DOHH2 (cell line): ENCODE measurements at regions not wholly inside any gene's neighbourhood (a gene's known extent, or its start where the extent isn't known, plus 50 kb on each side); places are given as distances from the start of the nearest gene placed in this dataset.

Experiments
- H3F3A ChIP-seq: fragments of 200-600 bp; sonication (generic), shearing (Covaris generic); 2 replicates; pipeline ENCODE4 v1.6.0; 2016; ENCODE audit warnings: antibody characterized with exemption, mild to moderate bottlenecking; ENCODE audit not compliant: control insufficient read depth, insufficient read depth
- H3K27ac ChIP-seq: fragments of 200-600 bp; sonication (generic); 2 replicates; pipeline ENCODE4 v1.5.1; 2014; ENCODE audit warnings: low read depth, mild to moderate bottlenecking, low read length, moderate library complexity
- H3K27me3 ChIP-seq: fragments of 200-600 bp; sonication (generic); 2 replicates; pipeline ENCODE4 v1.6.1; 2014; ENCODE audit warnings: mild to moderate bottlenecking, low read length, mixed read lengths; ENCODE audit not compliant: control insufficient read depth
- H3K36me3 ChIP-seq: fragments of 200-600 bp; sonication (generic); 2 replicates; pipeline ENCODE4 v1.6.1; 2014; ENCODE audit warnings: mild to moderate bottlenecking, low read length, moderate library complexity, mixed read lengths; ENCODE audit not compliant: control insufficient read depth
- H3K4me1 ChIP-seq: fragments of 200-600 bp; sonication (generic); 2 replicates; pipeline ENCODE4 v1.6.1; 2014; ENCODE audit warnings: mild to moderate bottlenecking, low read length, mixed read lengths; ENCODE audit not compliant: control insufficient read depth
- H3K4me2 ChIP-seq: fragments of 200-600 bp; sonication (generic); 2 replicates; pipeline ENCODE4 v1.6.0; 2014; ENCODE audit warnings: mild to moderate bottlenecking, low read length, moderate library complexity
- H3K4me3 ChIP-seq: fragments of 200-600 bp; sonication (generic); 2 replicates; pipeline ENCODE4 v1.5.1; 2014; ENCODE audit warnings: mild to moderate bottlenecking, low read length, mixed read lengths
- H3K79me2 ChIP-seq: fragments of 200-600 bp; sonication (generic); 2 replicates; pipeline ENCODE4 v1.6.1; 2014; ENCODE audit warnings: mild to moderate bottlenecking, low read length, mixed read lengths; ENCODE audit not compliant: control insufficient read depth
- H3K9me2 ChIP-seq: fragments of 200-600 bp; sonication (generic); replicated peaks from 2 replicates; pipeline ENCODE4 v1.6.1; 2014; ENCODE audit warnings: mild to moderate bottlenecking, low read length, mixed read lengths; ENCODE audit not compliant: control insufficient read depth
- H3K9me3 ChIP-seq: fragments of 200-600 bp; sonication (generic); 2 replicates; pipeline ENCODE4 v1.6.1; 2014; ENCODE audit warnings: antibody characterized with exemption, low read length, mixed read lengths; ENCODE audit not compliant: control insufficient read depth, insufficient read depth
- H4K20me1 ChIP-seq: fragments of 200-600 bp; sonication (generic); 2 replicates; pipeline ENCODE4 v1.6.0; 2014; ENCODE audit warnings: low read depth, mild to moderate bottlenecking, antibody characterized with exemption, low read length, moderate library complexity; ENCODE audit not compliant: control insufficient read depth, insufficient read depth
- EZH2phosphoT487 ChIP-seq: fragments of 200-600 bp; sonication (generic); IDR thresholded peaks from 2 replicates; pipeline ENCODE4 v1.6.1; 2017; ENCODE audit warnings: borderline replicate concordance, mild to moderate bottlenecking, antibody characterized with exemption, low read length, moderate library complexity, mixed read lengths
- TF ChIP-seq, protein P1 (sequence below): fragments of 200-600 bp; sonication (generic); IDR thresholded peaks from one replicate; pipeline ENCODE4 v1.5.1; 2014; ENCODE audit warnings: antibody characterized with exemption, mild to moderate bottlenecking, low read depth, low read length; ENCODE audit not compliant: poor library complexity, severe bottlenecking

DNA sequence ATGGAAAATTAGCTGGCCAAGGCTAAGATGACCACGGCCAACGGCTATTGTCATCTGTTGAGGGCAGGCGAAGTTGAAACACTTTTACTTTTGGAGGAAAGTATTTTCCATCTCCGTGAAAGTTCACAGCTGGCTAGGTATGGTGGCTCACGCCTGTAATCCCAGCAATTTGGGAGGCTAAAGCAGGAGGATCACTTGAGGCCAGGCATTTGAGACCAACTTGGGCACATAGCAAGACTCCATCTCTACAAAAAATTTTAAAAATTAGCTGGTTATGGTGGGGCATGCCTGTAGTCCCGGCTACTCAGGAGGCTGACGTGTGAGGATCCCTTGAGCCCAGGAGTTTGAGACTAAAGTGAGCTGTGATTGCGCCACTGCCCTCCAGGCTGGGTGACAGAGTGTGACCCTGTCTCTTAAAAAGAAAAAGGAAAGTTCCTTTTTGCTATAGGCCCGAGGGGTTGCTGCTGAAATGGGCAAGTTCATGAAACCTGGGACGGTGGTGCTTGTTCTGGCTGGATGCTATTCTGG, 85.5 kb upstream of the MKLN1 start:
- TF ChIP-seq, protein P1, sequence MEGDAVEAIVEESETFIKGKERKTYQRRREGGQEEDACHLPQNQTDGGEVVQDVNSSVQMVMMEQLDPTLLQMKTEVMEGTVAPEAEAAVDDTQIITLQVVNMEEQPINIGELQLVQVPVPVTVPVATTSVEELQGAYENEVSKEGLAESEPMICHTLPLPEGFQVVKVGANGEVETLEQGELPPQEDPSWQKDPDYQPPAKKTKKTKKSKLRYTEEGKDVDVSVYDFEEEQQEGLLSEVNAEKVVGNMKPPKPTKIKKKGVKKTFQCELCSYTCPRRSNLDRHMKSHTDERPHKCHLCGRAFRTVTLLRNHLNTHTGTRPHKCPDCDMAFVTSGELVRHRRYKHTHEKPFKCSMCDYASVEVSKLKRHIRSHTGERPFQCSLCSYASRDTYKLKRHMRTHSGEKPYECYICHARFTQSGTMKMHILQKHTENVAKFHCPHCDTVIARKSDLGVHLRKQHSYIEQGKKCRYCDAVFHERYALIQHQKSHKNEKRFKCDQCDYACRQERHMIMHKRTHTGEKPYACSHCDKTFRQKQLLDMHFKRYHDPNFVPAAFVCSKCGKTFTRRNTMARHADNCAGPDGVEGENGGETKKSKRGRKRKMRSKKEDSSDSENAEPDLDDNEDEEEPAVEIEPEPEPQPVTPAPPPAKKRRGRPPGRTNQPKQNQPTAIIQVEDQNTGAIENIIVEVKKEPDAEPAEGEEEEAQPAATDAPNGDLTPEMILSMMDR, result no peak
- TF ChIP-seq EZH2phosphoT487, result no peak
- Histone ChIP-seq H3K4me3 (no peak overlapping the region), H3K9me3 (no peaks in the 10 kb centered on the region), H3F3A (no peaks in the 10 kb centered on the region), H3K9me2 (no peaks in the 10 kb centered on the region), H3K4me2 (no peak overlapping the region), H3K27me3 (no peaks in the 10 kb centered on the region), H3K27ac (no peak overlapping the region), H3K36me3 (no peaks in the 10 kb centered on the region), H3K79me2 (no peaks in the 10 kb centered on the region), H4K20me1 (no peaks in the 10 kb centered on the region), H3K4me1 (no peaks in the 10 kb centered on the region)

- H3K4me2 ChIP-seq, result no peak overlapping the region
- no peaks in the 10 kb centered on the region for H3K27me3 ChIP-seq
- no peaks in the 10 kb centered on the region for H3K9me3 ChIP-seq
- no peaks in the 10 kb centered on the region for H3K4me1 ChIP-seq
- no peaks in the 10 kb centered on the region for H3K9me2 ChIP-seq
- H4K20me1 ChIP-seq, result no peaks in the 10 kb centered on the region
- no peak overlapping the region for H3K4me3 ChIP-seq
- no peaks in the 10 kb centered on the region for H3F3A ChIP-seq
- no peak for TF ChIP-seq EZH2phosphoT487
- TF ChIP-seq, protein P1, result no peak
- no peaks in the 10 kb centered on the region for H3K36me3 ChIP-seq
- no peaks in the 10 kb centered on the region for H3K79me2 ChIP-seq
- no peak overlapping the region for H3K27ac ChIP-seq
These were observed 83.3 kb upstream of the MKLN1 start for GRCh38 chr7:131244259-131244852.

GRCh38 chr7:131249003-131249402, 78.7 kb upstream of the MKLN1 start:
- Histone ChIP-seq H4K20me1 (no peaks in the 10 kb centered on the region), H3K9me3 (peaks cover 6% of the 10 kb centered on the region; the same call in 1 of the 2 replicates), H3K4me3 (no peak overlapping the region), H3F3A (no peaks in the 10 kb centered on the region), H3K4me2 (no peak overlapping the region), H3K27me3 (no peaks in the 10 kb centered on the region), H3K27ac (no peak overlapping the region), H3K9me2 (no peaks in the 10 kb centered on the region), H3K79me2 (no peaks in the 10 kb centered on the region), H3K36me3 (no peaks in the 10 kb centered on the region), H3K4me1 (no peaks in the 10 kb centered on the region)
- TF ChIP-seq, protein P1, result no peak
- no peak for TF ChIP-seq EZH2phosphoT487
